LoVo (cell line): ENCODE measurements at regions not wholly inside any gene's neighbourhood (a gene's known extent, or its start where the extent isn't known, plus 50 kb on each side); places are given as distances from the start of the nearest gene placed in this dataset.
A peak's percentile ranks its signal among the peaks of the same experiment; 100 is the strongest.

Experiments
- DNase-seq: peaks from one replicate; pipeline ENCODE4 v3.0.0-alpha.2; 2016; ENCODE audit warnings: low spot score

- peak; percentile 19 for DNase-seq
Observed at GRCh38 chr14:42110167-42110566, 503.5 kb downstream of the LRFN5 start.

GRCh38 chr14:42095155-42095554 lies 488.5 kb downstream of the LRFN5 start:
- DNase-seq = no peak

- no peak for DNase-seq
Observed at GRCh38 chr14:42090122-42090521, 483.4 kb downstream of the LRFN5 start.

- no peak for DNase-seq
Observed at GRCh38 chr14:42079911-42080310, 473.2 kb downstream of the LRFN5 start.

- no peak for DNase-seq
Observed at GRCh38 chr14:42078345-42078744, 471.7 kb downstream of the LRFN5 start.

- DNase-seq = no peak
Observed at GRCh38 chr14:42070031-42070430, 463.4 kb downstream of the LRFN5 start.

- DNase-seq = no peak
Observed at GRCh38 chr14:42057111-42057510, 450.4 kb downstream of the LRFN5 start.

- no peak for DNase-seq
Observed at GRCh38 chr14:42047421-42048055, 440.9 kb downstream of the LRFN5 start.

GRCh38 chr14:42045383-42045782 lies 438.7 kb downstream of the LRFN5 start:
- no peak for DNase-seq

- DNase-seq = no peak
Observed at GRCh38 chr14:42028607-42029006, 421.9 kb downstream of the LRFN5 start.

- DNase-seq = no peak
Observed at GRCh38 chr14:42027271-42027670, 420.6 kb downstream of the LRFN5 start.

- DNase-seq = no peak
Observed at GRCh38 chr14:42023452-42023851, 416.8 kb downstream of the LRFN5 start.

GRCh38 chr14:42014301-42014700 lies 407.6 kb downstream of the LRFN5 start:
- no peak for DNase-seq

- no peak for DNase-seq
Observed at GRCh38 chr14:42013559-42013958, 406.9 kb downstream of the LRFN5 start.

GRCh38 chr14:42013153-42013552 lies 406.5 kb downstream of the LRFN5 start:
- no peak for DNase-seq

- DNase-seq = no peak
Observed at GRCh38 chr14:42011221-42011620, 404.5 kb downstream of the LRFN5 start.

GRCh38 chr14:42004321-42004720 lies 397.6 kb downstream of the LRFN5 start:
- no peak for DNase-seq

GRCh38 chr14:42002141-42002540 lies 395.5 kb downstream of the LRFN5 start:
- no peak for DNase-seq

- no peak for DNase-seq
Observed at GRCh38 chr14:42001431-42001830, 394.8 kb downstream of the LRFN5 start.

GRCh38 chr14:42000450-42000849 lies 393.8 kb downstream of the LRFN5 start:
- DNase-seq = no peak

- no peak for DNase-seq
Observed at GRCh38 chr14:41993687-41994086, 387.0 kb downstream of the LRFN5 start.

GRCh38 chr14:41986700-41987099 lies 380.0 kb downstream of the LRFN5 start:
- peak; percentile 11 for DNase-seq

GRCh38 chr14:41986083-41986645 lies 379.5 kb downstream of the LRFN5 start:
- DNase-seq = no peak

GRCh38 chr14:41973178-41973577 lies 366.5 kb downstream of the LRFN5 start:
- no peak for DNase-seq
